Chondrocyte (in vitro differentiated cells): ENCODE measurements at regions not wholly inside any gene's neighbourhood (a gene's known extent, or its start where the extent isn't known, plus 50 kb on each side); places are given as distances from the start of the nearest gene placed in this dataset.
"Not testable (repeated sequence)": the region's sequence is repeated elsewhere in the genome, so short reads cannot be mapped to it uniquely, and the experiment has no call there.

Experiments
- DNase-seq: peaks from one replicate; pipeline ENCODE4 v3.0.0; 2021; ENCODE audit warnings: mixed read lengths, low spot score
- H3K27ac Mint-ChIP-seq: one replicate; pipeline ENCODE4 v1.8.0; 2021; ENCODE audit warnings: mild to moderate bottlenecking, moderate library complexity, mixed read lengths; ENCODE audit not compliant: unreplicated experiment
- H3K27me3 Mint-ChIP-seq: 2 replicates; pipeline ENCODE4 v1.8.0; 2021; ENCODE audit warnings: low read depth, mixed read lengths
- H3K36me3 Mint-ChIP-seq: 2 replicates; pipeline ENCODE4 v1.8.0; 2021; ENCODE audit warnings: low read depth, mixed read lengths
- H3K4me1 Mint-ChIP-seq: 2 replicates; pipeline ENCODE4 v1.8.0; 2021; ENCODE audit warnings: low read depth, mild to moderate bottlenecking, mixed read lengths
- H3K4me3 Mint-ChIP-seq: one replicate; pipeline ENCODE4 v1.8.0; 2021; ENCODE audit warnings: mild to moderate bottlenecking, moderate library complexity, mixed read lengths; ENCODE audit not compliant: unreplicated experiment
- H3K9me3 Mint-ChIP-seq: 2 replicates; pipeline ENCODE4 v1.8.0; 2021; ENCODE audit warnings: low read depth, mixed read lengths
- TF ChIP-seq, protein P1 (sequence below): fragments of 200-600 bp; sonication (generic); IDR thresholded peaks from 2 replicates; pipeline ENCODE4 v1.5.0; 2021; ENCODE audit warnings: antibody characterized with exemption, mild to moderate bottlenecking, moderate library complexity

DNA sequence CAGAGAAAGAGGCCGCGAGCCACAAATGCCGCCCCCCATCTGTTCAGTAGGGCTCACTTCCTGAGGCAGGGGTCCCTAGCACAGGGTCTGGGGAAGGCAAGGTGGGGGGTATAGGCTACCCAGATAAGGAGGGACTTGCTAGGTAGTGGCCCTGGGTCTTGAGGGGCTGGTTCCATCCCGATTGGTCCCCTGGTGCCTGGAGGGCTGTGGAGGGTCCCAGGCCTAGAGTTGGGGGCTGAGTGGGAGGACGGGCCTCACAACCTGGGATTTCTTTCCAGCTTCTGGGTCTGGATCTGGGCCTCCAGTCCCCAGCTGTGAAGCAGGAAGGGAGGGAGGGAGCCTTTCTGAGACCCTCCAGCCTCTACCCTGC, 75.1 kb upstream of the EN2 start:
- Mint-ChIP-seq H3K27me3 (peaks cover 86% of the 10 kb centered on the region), H3K4me3 (no peak overlapping the region), H3K27ac (no peak overlapping the region), H3K9me3 (no peaks in the 10 kb centered on the region), H3K4me1 (peaks cover 11% of the 10 kb centered on the region), H3K36me3 (peaks cover 2% of the 10 kb centered on the region)
- peak; percentile 54 for DNase-seq
- TF ChIP-seq, protein P1, sequence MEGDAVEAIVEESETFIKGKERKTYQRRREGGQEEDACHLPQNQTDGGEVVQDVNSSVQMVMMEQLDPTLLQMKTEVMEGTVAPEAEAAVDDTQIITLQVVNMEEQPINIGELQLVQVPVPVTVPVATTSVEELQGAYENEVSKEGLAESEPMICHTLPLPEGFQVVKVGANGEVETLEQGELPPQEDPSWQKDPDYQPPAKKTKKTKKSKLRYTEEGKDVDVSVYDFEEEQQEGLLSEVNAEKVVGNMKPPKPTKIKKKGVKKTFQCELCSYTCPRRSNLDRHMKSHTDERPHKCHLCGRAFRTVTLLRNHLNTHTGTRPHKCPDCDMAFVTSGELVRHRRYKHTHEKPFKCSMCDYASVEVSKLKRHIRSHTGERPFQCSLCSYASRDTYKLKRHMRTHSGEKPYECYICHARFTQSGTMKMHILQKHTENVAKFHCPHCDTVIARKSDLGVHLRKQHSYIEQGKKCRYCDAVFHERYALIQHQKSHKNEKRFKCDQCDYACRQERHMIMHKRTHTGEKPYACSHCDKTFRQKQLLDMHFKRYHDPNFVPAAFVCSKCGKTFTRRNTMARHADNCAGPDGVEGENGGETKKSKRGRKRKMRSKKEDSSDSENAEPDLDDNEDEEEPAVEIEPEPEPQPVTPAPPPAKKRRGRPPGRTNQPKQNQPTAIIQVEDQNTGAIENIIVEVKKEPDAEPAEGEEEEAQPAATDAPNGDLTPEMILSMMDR, result no peak

DNA sequence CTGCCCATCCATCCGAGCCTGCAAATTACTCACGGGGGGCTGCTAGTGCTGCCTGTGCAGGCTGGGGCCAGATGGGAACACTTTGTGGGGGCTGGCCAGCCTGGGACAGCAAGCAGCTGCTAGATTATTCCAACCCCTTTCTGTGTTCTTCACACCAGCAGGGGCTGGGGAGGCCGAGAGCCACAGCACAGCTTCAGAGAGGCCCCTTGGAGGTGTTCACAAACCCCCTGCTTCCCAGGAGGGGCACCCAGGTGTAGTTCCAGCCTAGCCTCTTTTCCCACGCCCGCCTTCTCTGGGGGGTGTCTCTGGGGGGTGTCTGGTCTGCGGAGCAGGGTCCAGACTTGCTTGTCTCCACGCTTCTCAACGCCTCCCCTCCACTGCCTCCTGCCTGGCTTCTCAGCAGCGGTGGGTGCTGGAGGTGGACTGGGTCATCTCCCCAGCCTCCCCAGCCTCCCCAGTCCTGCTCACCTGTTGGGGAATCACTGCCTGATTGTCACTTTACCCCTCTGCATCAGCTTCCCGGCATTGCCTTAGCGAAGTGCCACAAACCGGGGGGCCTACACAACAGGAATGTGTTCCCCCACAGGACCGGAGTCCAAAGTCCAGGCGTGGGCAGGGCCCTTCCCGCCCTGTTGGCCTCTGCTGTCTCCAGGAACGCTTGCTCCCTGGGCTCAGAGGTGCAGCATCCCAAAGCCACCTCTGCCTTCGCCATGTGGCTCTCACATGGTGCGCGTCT, 74.0 kb upstream of the EN2 start:
- peaks cover 83% of the 10 kb centered on the region for H3K27me3 Mint-ChIP-seq
- DNase-seq, result peak; percentile 87
- no peak overlapping the region for H3K27ac Mint-ChIP-seq
- no peaks in the 10 kb centered on the region for H3K9me3 Mint-ChIP-seq
- H3K4me1 Mint-ChIP-seq, result peaks cover 10% of the 10 kb centered on the region
- H3K36me3 Mint-ChIP-seq, result peaks cover 2% of the 10 kb centered on the region
- TF ChIP-seq, protein P1, result no peak
- H3K4me3 Mint-ChIP-seq, result no peak overlapping the region

DNA sequence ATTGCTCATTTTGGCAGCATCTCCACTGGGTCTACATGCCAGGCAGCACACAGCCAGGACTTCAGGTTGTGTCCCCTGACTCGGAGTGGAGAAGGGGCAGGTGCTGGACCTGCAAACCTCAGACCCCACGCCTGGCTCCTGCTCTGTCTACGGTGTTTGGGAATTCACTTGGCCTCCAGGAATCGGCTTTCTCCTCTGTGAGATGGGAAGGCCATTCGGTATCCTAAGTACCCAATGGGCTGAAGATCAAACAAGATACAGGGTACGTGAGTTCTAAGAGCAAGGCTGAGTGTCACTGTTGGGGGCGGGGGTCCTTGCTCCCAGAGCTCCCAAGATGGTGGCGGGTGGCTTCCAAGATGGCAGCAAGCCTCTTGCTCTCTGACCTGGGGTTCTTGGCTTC, 73.2 kb upstream of the EN2 start:
- Mint-ChIP-seq H3K9me3 (no peaks in the 10 kb centered on the region), H3K4me3 (no peak overlapping the region), H3K27ac (no peak overlapping the region), H3K27me3 (peaks cover 80% of the 10 kb centered on the region), H3K4me1 (peaks cover 10% of the 10 kb centered on the region), H3K36me3 (peaks cover 2% of the 10 kb centered on the region)
- TF ChIP-seq, protein P1, result no peak
- DNase-seq, result peak; percentile 73

DNA sequence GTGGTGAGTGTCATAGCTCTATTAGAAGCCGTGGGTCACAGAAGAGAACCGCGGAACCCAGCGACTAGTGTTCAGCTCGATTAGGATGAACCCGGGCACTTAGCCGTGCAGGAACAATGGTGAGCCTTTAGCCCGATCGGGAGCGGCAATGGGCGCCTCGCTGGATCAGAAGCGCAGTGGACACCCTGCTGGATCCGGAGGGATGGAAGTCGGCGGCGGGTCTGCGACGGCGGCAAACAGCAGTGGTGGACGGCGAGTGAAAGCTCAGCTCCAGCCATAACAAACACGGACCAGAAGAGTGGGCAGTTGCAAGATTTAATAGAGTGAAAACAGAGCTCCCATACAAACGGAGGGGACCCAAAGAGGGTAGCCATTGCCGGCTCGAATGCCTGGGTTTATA, 72.7 kb upstream of the EN2 start:
- H3K27me3 Mint-ChIP-seq, result peaks cover 79% of the 10 kb centered on the region
- H3K4me3 Mint-ChIP-seq, H3K4me1 Mint-ChIP-seq, H3K9me3 Mint-ChIP-seq, H3K36me3 Mint-ChIP-seq, H3K27ac Mint-ChIP-seq: not testable (repeated sequence)
- peak; percentile 42 for DNase-seq

DNA sequence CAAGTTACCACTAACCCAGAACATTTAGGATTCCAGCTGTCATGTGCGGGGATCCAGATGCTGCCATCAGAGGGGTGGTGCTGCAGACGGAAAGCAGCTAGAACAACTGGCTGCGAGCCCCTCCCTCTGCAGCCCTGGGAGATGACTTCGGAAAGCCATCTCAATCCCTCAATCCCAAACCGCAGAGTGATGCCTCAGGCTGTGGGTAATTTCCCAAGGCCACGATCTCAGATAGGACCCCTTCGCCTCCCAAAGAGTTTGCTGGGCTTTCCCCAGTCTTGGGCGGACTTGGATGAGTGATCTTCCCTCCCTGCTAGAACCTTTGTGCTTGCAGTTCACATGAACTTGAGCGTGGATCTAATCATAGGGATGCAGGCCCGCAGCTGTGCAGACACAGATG, 71.3 kb upstream of the EN2 start:
- peaks cover 3% of the 10 kb centered on the region for H3K36me3 Mint-ChIP-seq
- H3K9me3 Mint-ChIP-seq, result no peaks in the 10 kb centered on the region
- peak; percentile 39 for DNase-seq
- H3K4me3 Mint-ChIP-seq, result no peak overlapping the region
- H3K4me1 Mint-ChIP-seq, result peaks cover 4% of the 10 kb centered on the region
- H3K27ac Mint-ChIP-seq, result no peak overlapping the region
- peaks cover 79% of the 10 kb centered on the region for H3K27me3 Mint-ChIP-seq
- TF ChIP-seq, protein P1, result no peak

- no peaks in the 10 kb centered on the region for H3K9me3 Mint-ChIP-seq
Measured at GRCh38 chr7:155387066-155387620, 70.8 kb upstream of the EN2 start.

More at GRCh38 chr7:155387066-155387620, 70.8 kb upstream of the EN2 start:
- Mint-ChIP-seq H3K4me3 (no peak overlapping the region), H3K4me1 (no peaks in the 10 kb centered on the region), H3K27me3 (peaks cover 79% of the 10 kb centered on the region), H3K27ac (no peak overlapping the region), H3K36me3 (peaks cover 3% of the 10 kb centered on the region)
- TF ChIP-seq, protein P1, result no peak
- peak; percentile 79 for DNase-seq
